Gastrocnemius medialis (tissue), 4 donors: ENCODE measurements at regions not wholly inside any gene's neighbourhood (a gene's known extent, or its start where the extent isn't known, plus 50 kb on each side); places are given as distances from the start of the nearest gene placed in this dataset.

Experiments
- CTCF ChIP-seq, 5 experiments: fragments of 450-650 bp in 3 of 5; fragments of 200-600 bp in 2 of 5; sonication (generic) in 2 of 5; IDR thresholded peaks in 4 of 5; conservative IDR thresholded peaks in 1 of 5; 1 replicate in 4 of 5; 2 replicates in 1 of 5; pipeline ENCODE4 v1.5.1; 2016 to 2019; ENCODE audit warnings: antibody characterized with exemption in 5 of 5, mild to moderate bottlenecking in 3 of 5, moderate library complexity in 3 of 5
- POLR2A ChIP-seq, 2 donors: fragments of 450-650 bp; IDR thresholded peaks; one replicate each; pipeline ENCODE4 v1.6.1; 2017; ENCODE audit warnings: antibody characterized with exemption in 2 of 2, mild to moderate bottlenecking in 2 of 2, moderate library complexity in 2 of 2

GRCh38 chr13:76414320-76414719 lies 471.9 kb downstream of the KCTD12 start:
- TF ChIP-seq CTCF (IDR thresholded peaks at IDR 0.05 in 4 of 5, conservative IDR thresholded peaks at IDR 0.05 in 1 of 5) (no peak), POLR2A (IDR thresholded peaks at IDR 0.05) (no peak)
